SK-N-SH (cell line): ENCODE measurements at regions not wholly inside any gene's neighbourhood (a gene's known extent, or its start where the extent isn't known, plus 50 kb on each side); places are given as distances from the start of the nearest gene placed in this dataset.

Experiments used
- CTCF ChIA-PET: fragments of 300-600, 350-600 bp; formaldehyde crosslinking; extraction: SDS; loops from one replicate; lab custom pipeline; 2021; lab: Yijun Ruan, JAX
- POLR2A ChIA-PET: fragments of 350-600 bp; sonication (Branson Sonifier 250); formaldehyde crosslinking; extraction: SDS; loops from one replicate; lab custom pipeline; 2020; ENCODE audit warnings: antibody characterized with exemption, inconsistent platforms; lab: Yijun Ruan, JAX
- DNase-seq: peaks from one replicate; pipeline ENCODE4 v3.0.0; 2012
- H2AFZ ChIP-seq: fragments of 200-600 bp; sonication (generic); 2 replicates; pipeline ENCODE4 v1.8.1; 2016; ENCODE audit warnings: antibody characterized with exemption, mild to moderate bottlenecking, low read depth
- H3F3A ChIP-seq: fragments of 200-600 bp; sonication (generic); replicated peaks from 2 replicates; pipeline ENCODE3; 2016; ENCODE audit warnings: antibody characterized with exemption, mild to moderate bottlenecking; ENCODE audit not compliant: insufficient read depth
- H3K27ac ChIP-seq, 2 experiments: fragments of 200-500 bp in 1 of 2; fragments of 200-600 bp in 1 of 2; sonication (Bioruptor generic) in 1 of 2; sonication (generic), shearing (Covaris generic) in 1 of 2; 2 replicates each; pipeline versions ENCODE4 v1.5.1 to v1.6.1; 2014 to 2016; ENCODE audit warnings: low read depth in 2 of 2, inconsistent platforms in 1 of 2, low read length in 1 of 2, mild to moderate bottlenecking in 1 of 2, mixed read lengths in 1 of 2
- H3K27me3 ChIP-seq: fragments of 200-600 bp; sonication (generic), shearing (Covaris generic); 2 replicates; pipeline ENCODE4 v1.6.1; 2016; ENCODE audit warnings: mixed run types; ENCODE audit not compliant: insufficient read depth
- H3K36me3 ChIP-seq, 2 experiments: fragments of 200-500 bp in 1 of 2; fragments of 200-600 bp in 1 of 2; sonication (Bioruptor generic) in 1 of 2; sonication (generic) in 1 of 2; replicated peaks in 1 of 2; 2 replicates each; pipeline versions ENCODE3 to v1.5.1; 2014 to 2016; ENCODE audit warnings: low read length in 1 of 2, mild to moderate bottlenecking in 1 of 2; ENCODE audit not compliant: insufficient read depth in 2 of 2, control insufficient read depth in 1 of 2
- H3K4me1 ChIP-seq, 2 experiments: fragments of 200-500 bp in 1 of 2; fragments of 200-600 bp in 1 of 2; sonication (Bioruptor generic) in 1 of 2; sonication (generic), shearing (Covaris generic) in 1 of 2; 2 replicates each; pipeline versions ENCODE4 v1.5.1 to v1.6.1; 2014 to 2016; ENCODE audit warnings: low read depth in 1 of 2, low read length in 1 of 2, mixed run types in 1 of 2; ENCODE audit not compliant: insufficient read depth in 2 of 2, control insufficient read depth in 1 of 2
- H3K4me2 ChIP-seq: fragments of 200-600 bp; sonication (generic), shearing (Covaris generic); 2 replicates; pipeline ENCODE4 v1.6.1; 2017; ENCODE audit warnings: mixed run types
- H3K4me3 ChIP-seq, 2 experiments: fragments of 200-500 bp in 1 of 2; fragments of 200-600 bp in 1 of 2; sonication (Bioruptor generic) in 1 of 2; sonication (generic), shearing (Covaris generic) in 1 of 2; 2 replicates each; pipeline versions ENCODE4 v1.5.1 to v1.8.1; 2014 to 2016; ENCODE audit warnings: low read depth in 2 of 2, inconsistent platforms in 1 of 2, low read length in 1 of 2, mild to moderate bottlenecking in 1 of 2, mixed read lengths in 1 of 2, moderate library complexity in 1 of 2
- H3K79me2 ChIP-seq: fragments of 200-600 bp; sonication (generic); 2 replicates; pipeline ENCODE4 v1.8.1; 2017; ENCODE audit warnings: mild to moderate bottlenecking; ENCODE audit not compliant: insufficient read depth
- H3K9ac ChIP-seq: fragments of 200-600 bp; sonication (generic); 2 replicates; pipeline ENCODE4 v1.6.1; 2017; ENCODE audit warnings: mixed run types
- H3K9me2 ChIP-seq: fragments of 200-600 bp; sonication (generic); 2 replicates; pipeline ENCODE4 v1.6.1; 2017; ENCODE audit warnings: mixed run types
- H3K9me3 ChIP-seq: fragments of 200-600 bp; sonication (generic); 2 replicates; pipeline ENCODE4 v1.6.1; 2017; ENCODE audit warnings: mixed run types, mild to moderate bottlenecking, moderate library complexity
- H4K20me1 ChIP-seq: fragments of 200-600 bp; sonication (generic); 2 replicates; pipeline ENCODE4 v1.6.1; 2017; ENCODE audit warnings: mild to moderate bottlenecking, mixed run types; ENCODE audit not compliant: insufficient read depth
- CHD2 ChIP-seq: fragments of 150-350 bp; IDR thresholded peaks from 2 replicates; pipeline ENCODE4 v1.6.1; 2018; ENCODE audit warnings: low read length; ENCODE audit not compliant: partially characterized antibody
- EP300 ChIP-seq, 2 experiments: IDR thresholded peaks; 2 replicates each; pipeline versions ENCODE4 v1.4.0 to v1.6.1; 2012; ENCODE audit warnings: borderline replicate concordance in 1 of 2, low read depth in 1 of 2, low read length in 1 of 2
- EZH2phosphoT487 ChIP-seq: fragments of 200-600 bp; sonication (generic); IDR thresholded peaks from 2 replicates; pipeline ENCODE4 v1.6.1; 2017; ENCODE audit warnings: low read depth, mixed run types, mild to moderate bottlenecking, antibody characterized with exemption, moderate library complexity, borderline replicate concordance
- FOSL2 ChIP-seq: IDR thresholded peaks from 2 replicates; pipeline ENCODE4 v1.4.0; 2012; ENCODE audit warnings: low read depth, mild to moderate bottlenecking, moderate library complexity, borderline replicate concordance
- GATA2 ChIP-seq: sonication (generic); formaldehyde crosslinking; IDR thresholded peaks from 2 replicates; pipeline ENCODE4 v1.5.0; 2020; ENCODE audit warnings: mild to moderate bottlenecking, missing genetic modification reagents
- JUND ChIP-seq: IDR thresholded peaks from 2 replicates; pipeline ENCODE4 v1.4.0; 2012
- MXI1 ChIP-seq: IDR thresholded peaks from 2 replicates; pipeline ENCODE4 v1.6.1; 2012; ENCODE audit warnings: mild to moderate bottlenecking, low read depth, low read length, improper control_type of control experiment
- NFIC ChIP-seq: IDR thresholded peaks from 2 replicates; pipeline ENCODE4 v1.4.0; 2012; ENCODE audit warnings: borderline replicate concordance
- NRF1 ChIP-seq: IDR thresholded peaks from 2 replicates; pipeline ENCODE4 v1.6.1; 2012; ENCODE audit warnings: low read depth, mild to moderate bottlenecking, low read length
- POLR2AphosphoS5 ChIP-seq: IDR thresholded peaks from 2 replicates; pipeline ENCODE4 v1.6.1; 2012; ENCODE audit warnings: low read depth, low read length
- RAD21 ChIP-seq: IDR thresholded peaks from 2 replicates; pipeline ENCODE4 v1.6.1; 2012; ENCODE audit warnings: mild to moderate bottlenecking, low read length
- RXRA ChIP-seq: IDR thresholded peaks from 2 replicates; pipeline ENCODE4 v1.4.0; 2012; ENCODE audit warnings: low read depth, mild to moderate bottlenecking, borderline replicate concordance
- TCF12 ChIP-seq: IDR thresholded peaks from 2 replicates; pipeline ENCODE4 v1.4.0; 2012
- TEAD4 ChIP-seq: IDR thresholded peaks from 2 replicates; pipeline ENCODE4 v1.4.0; 2012; ENCODE audit warnings: mild to moderate bottlenecking, borderline replicate concordance; ENCODE audit not compliant: insufficient read depth
- WGBS: methylation state at CpG from one replicate; pipeline ENCODE4 v1.1.6; 2017; ENCODE audit warnings: low lambda C conversion rate; 5-methylcytosine and 5-hydroxymethylcytosine counted together
- TF ChIP-seq, protein P1 (sequence below): IDR thresholded peaks from 2 replicates; pipeline ENCODE4 v1.4.0; 2012; ENCODE audit warnings: low read depth, borderline replicate concordance
- TF ChIP-seq, protein P2 (sequence below): IDR thresholded peaks from 2 replicates; pipeline ENCODE4 v1.4.0; 2012; ENCODE audit warnings: low read depth
- TF ChIP-seq, protein P3 (sequence below): fragments of 150-350 bp; IDR thresholded peaks from 2 replicates; pipeline ENCODE4 v1.6.1; 2017; ENCODE audit warnings: antibody characterized with exemption, low read length, low read depth, borderline replicate concordance
- TF ChIP-seq, protein P4 (sequence below): fragments of 150-350 bp; IDR thresholded peaks from 2 replicates; pipeline ENCODE4 v1.6.1; 2016; ENCODE audit warnings: mild to moderate bottlenecking, low read depth, low read length
- TF ChIP-seq, protein P5 (sequence below): fragments of 200-600 bp; sonication (generic); IDR thresholded peaks from 2 replicates; pipeline ENCODE4 v1.6.1; 2017; ENCODE audit warnings: antibody characterized with exemption, mild to moderate bottlenecking, moderate library complexity

DNA sequence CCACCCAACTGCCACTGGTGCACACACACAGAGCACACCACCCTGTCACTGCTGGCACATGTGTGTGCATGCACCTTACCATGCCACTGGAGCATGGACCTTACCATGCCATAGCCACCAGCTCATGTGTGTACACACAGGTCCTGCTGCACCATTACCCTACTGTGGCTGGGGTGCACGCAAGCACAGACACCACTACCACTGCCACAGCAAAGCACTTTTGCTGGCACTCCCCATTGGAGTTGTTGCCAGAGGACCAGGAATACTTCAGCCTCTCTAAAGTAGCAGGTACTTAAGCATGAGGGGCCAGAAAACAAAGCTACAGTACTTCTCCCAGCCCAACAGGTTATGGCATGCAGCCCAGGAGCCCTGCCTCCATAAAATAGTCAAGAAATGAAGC, 404.8 kb downstream of the MBD2 start:
- Histone ChIP-seq H3K4me1 (peaks cover 0 to 2% of the 10 kb centered on the region in 2 experiments; a peak in 1 of 4 replicates), H3K9ac (no peak overlapping the region), H3K79me2 (no peaks in the 10 kb centered on the region), H2AFZ (no peak overlapping the region), H3K27me3 (no peaks in the 10 kb centered on the region), H3K27ac (no peak overlapping the region), H3K36me3 (no peaks in the 10 kb centered on the region), H3K4me2 (no peak overlapping the region), H3F3A (no peaks in the 10 kb centered on the region), H3K9me3 (peaks cover 9% of the 10 kb centered on the region; the same call in 1 of the 2 replicates), H3K9me2 (no peaks in the 10 kb centered on the region), H3K4me3 (no peak overlapping the region), H4K20me1 (no peaks in the 10 kb centered on the region)
- WGBS = 25% methylated on average over 1 of the region's 1 CpG
- no peak for DNase-seq
- CTCF ChIA-PET = no interaction called here
- POLR2A ChIA-PET = no interaction called here
- TF ChIP-seq EZH2phosphoT487 (no peak), MXI1 (no peak), RAD21 (no peak), GATA2 (CRISPR knock-in tag) (no peak), CHD2 (no peak), NFIC (no peak), NRF1 (no peak), TCF12 (no peak)
- TF ChIP-seq, protein P1, sequence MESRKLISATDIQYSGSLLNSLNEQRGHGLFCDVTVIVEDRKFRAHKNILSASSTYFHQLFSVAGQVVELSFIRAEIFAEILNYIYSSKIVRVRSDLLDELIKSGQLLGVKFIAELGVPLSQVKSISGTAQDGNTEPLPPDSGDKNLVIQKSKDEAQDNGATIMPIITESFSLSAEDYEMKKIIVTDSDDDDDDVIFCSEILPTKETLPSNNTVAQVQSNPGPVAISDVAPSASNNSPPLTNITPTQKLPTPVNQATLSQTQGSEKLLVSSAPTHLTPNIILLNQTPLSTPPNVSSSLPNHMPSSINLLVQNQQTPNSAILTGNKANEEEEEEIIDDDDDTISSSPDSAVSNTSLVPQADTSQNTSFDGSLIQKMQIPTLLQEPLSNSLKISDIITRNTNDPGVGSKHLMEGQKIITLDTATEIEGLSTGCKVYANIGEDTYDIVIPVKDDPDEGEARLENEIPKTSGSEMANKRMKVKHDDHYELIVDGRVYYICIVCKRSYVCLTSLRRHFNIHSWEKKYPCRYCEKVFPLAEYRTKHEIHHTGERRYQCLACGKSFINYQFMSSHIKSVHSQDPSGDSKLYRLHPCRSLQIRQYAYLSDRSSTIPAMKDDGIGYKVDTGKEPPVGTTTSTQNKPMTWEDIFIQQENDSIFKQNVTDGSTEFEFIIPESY = no peak
- TF ChIP-seq, protein P2, sequence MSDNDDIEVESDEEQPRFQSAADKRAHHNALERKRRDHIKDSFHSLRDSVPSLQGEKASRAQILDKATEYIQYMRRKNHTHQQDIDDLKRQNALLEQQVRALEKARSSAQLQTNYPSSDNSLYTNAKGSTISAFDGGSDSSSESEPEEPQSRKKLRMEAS = no peak
- TF ChIP-seq, protein P3, sequence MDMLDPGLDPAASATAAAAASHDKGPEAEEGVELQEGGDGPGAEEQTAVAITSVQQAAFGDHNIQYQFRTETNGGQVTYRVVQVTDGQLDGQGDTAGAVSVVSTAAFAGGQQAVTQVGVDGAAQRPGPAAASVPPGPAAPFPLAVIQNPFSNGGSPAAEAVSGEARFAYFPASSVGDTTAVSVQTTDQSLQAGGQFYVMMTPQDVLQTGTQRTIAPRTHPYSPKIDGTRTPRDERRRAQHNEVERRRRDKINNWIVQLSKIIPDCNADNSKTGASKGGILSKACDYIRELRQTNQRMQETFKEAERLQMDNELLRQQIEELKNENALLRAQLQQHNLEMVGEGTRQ = no peak

DNA sequence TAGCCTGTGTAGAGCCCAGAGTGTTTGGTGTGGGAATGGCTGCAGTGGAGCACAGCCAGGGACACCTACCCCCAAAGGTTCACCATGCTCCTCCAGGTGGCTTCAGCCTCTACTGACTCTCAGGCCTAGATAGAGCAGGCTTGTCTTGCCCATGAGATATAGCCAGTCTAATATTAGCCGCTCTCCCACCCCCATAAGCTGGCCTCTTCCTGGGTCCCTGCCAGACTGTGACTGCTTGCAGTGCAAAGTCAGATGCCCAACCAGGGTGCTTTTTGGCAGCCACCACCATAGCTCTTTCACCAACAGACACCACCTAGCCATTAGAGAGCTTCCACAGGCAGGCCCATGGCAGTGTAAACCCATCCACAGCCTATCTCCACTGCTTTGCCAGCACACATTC, 405.3 kb downstream of the MBD2 start:
- no peak for DNase-seq
- no peak overlapping the region for H3K4me3 ChIP-seq
- H3K27me3 ChIP-seq = no peaks in the 10 kb centered on the region
- no peak overlapping the region for H3K4me2 ChIP-seq
- H3K27ac ChIP-seq = no peak overlapping the region
- no peak overlapping the region for H2AFZ ChIP-seq
- ChIA-PET CTCF (no interaction called here), POLR2A (no interaction called here)
- no peaks in the 10 kb centered on the region for H3K9me2 ChIP-seq
- no peaks in the 10 kb centered on the region for H4K20me1 ChIP-seq
- 38% methylated on average over 1 of the region's 1 CpG for WGBS
- H3K4me1 ChIP-seq = peaks cover 0 to 2% of the 10 kb centered on the region in 2 experiments; a peak in 1 of 4 replicates
- no peak overlapping the region for H3K9ac ChIP-seq
- no peaks in the 10 kb centered on the region for H3K79me2 ChIP-seq
- no peaks in the 10 kb centered on the region for H3K36me3 ChIP-seq
- H3F3A ChIP-seq = no peaks in the 10 kb centered on the region
- H3K9me3 ChIP-seq = peaks cover 9% of the 10 kb centered on the region; the same call in 1 of the 2 replicates
- TF ChIP-seq EP300 (IDR thresholded peaks at IDR 0.05; ENCODE audit: borderline replicate concordance in 1 of 2, low read depth in 1 of 2, low read length in 1 of 2) (no peak), RAD21 (no peak), FOSL2 (no peak), RXRA (no peak), TEAD4 (no peak), JUND (no peak), POLR2AphosphoS5 (no peak)
- TF ChIP-seq, protein P1 = no peak
- TF ChIP-seq, protein P4, sequence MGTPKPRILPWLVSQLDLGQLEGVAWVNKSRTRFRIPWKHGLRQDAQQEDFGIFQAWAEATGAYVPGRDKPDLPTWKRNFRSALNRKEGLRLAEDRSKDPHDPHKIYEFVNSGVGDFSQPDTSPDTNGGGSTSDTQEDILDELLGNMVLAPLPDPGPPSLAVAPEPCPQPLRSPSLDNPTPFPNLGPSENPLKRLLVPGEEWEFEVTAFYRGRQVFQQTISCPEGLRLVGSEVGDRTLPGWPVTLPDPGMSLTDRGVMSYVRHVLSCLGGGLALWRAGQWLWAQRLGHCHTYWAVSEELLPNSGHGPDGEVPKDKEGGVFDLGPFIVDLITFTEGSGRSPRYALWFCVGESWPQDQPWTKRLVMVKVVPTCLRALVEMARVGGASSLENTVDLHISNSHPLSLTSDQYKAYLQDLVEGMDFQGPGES = no peak
- TF ChIP-seq, protein P3 = no peak
- TF ChIP-seq, protein P5, sequence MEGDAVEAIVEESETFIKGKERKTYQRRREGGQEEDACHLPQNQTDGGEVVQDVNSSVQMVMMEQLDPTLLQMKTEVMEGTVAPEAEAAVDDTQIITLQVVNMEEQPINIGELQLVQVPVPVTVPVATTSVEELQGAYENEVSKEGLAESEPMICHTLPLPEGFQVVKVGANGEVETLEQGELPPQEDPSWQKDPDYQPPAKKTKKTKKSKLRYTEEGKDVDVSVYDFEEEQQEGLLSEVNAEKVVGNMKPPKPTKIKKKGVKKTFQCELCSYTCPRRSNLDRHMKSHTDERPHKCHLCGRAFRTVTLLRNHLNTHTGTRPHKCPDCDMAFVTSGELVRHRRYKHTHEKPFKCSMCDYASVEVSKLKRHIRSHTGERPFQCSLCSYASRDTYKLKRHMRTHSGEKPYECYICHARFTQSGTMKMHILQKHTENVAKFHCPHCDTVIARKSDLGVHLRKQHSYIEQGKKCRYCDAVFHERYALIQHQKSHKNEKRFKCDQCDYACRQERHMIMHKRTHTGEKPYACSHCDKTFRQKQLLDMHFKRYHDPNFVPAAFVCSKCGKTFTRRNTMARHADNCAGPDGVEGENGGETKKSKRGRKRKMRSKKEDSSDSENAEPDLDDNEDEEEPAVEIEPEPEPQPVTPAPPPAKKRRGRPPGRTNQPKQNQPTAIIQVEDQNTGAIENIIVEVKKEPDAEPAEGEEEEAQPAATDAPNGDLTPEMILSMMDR = no peak
